Activated CD4-positive, alpha-beta T cell treated with anti-CD3 and anti-CD28 coated beads, Interleukin-2, amount 50 U/mL, for 24 hours (primary cell): ENCODE measurements at regions not wholly inside any gene's neighbourhood (a gene's known extent, or its start where the extent isn't known, plus 50 kb on each side); places are given as distances from the start of the nearest gene placed in this dataset.
"Not testable (repeated sequence)": the region's sequence is repeated elsewhere in the genome, so short reads cannot be mapped to it uniquely, and the experiment has no call there.

Experiments
- DNase-seq, 2 donors: peaks; one replicate each; pipeline ENCODE4 v3.0.0-alpha.2; 2020; ENCODE audit warnings: low read depth in 1 of 2, low spot score in 1 of 2

GRCh38 chr2:89286448-89287080 lies 595.1 kb downstream of the RPIA start:
- not testable (repeated sequence) for DNase-seq

- DNase-seq: not testable (repeated sequence)
These were observed 595.6 kb downstream of the RPIA start for GRCh38 chr2:89287084-89287483.

- not testable (repeated sequence) for DNase-seq
These were observed 600.3 kb downstream of the RPIA start for GRCh38 chr2:89291717-89292298.

GRCh38 chr2:89293399-89293798 lies 601.9 kb downstream of the RPIA start:
- DNase-seq: not testable (repeated sequence)

GRCh38 chr2:89294335-89294734 lies 602.9 kb downstream of the RPIA start:
- DNase-seq: not testable (repeated sequence)

- not testable (repeated sequence) for DNase-seq
These were observed 605.4 kb downstream of the RPIA start for GRCh38 chr2:89296820-89297398.

GRCh38 chr2:89299196-89299595 lies 607.7 kb downstream of the RPIA start:
- not testable (repeated sequence) for DNase-seq

- not testable (repeated sequence) for DNase-seq
These were observed 614.1 kb downstream of the RPIA start for GRCh38 chr2:89305623-89306022.

GRCh38 chr2:89306869-89307637 lies 615.6 kb downstream of the RPIA start:
- not testable (repeated sequence) for DNase-seq

GRCh38 chr2:89318990-89319389 lies 627.5 kb downstream of the RPIA start:
- DNase-seq: not testable (repeated sequence)

GRCh38 chr2:89325894-89326293 lies 634.4 kb downstream of the RPIA start:
- DNase-seq: not testable (repeated sequence)

- not testable (repeated sequence) for DNase-seq
These were observed 635.0 kb downstream of the RPIA start for GRCh38 chr2:89326455-89326854.

- DNase-seq: not testable (repeated sequence)
These were observed 637.3 kb downstream of the RPIA start for GRCh38 chr2:89328790-89329189.
